Kidney epithelial cell (primary cell): ENCODE measurements at regions not wholly inside any gene's neighbourhood (a gene's known extent, or its start where the extent isn't known, plus 50 kb on each side); places are given as distances from the start of the nearest gene placed in this dataset.

Experiments used
- DNase-seq: peaks from one replicate; pipeline ENCODE4 v3.0.0-alpha.2; 2010; ENCODE audit warnings: low read depth
- H3K27me3 ChIP-seq: 2 replicates; pipeline ENCODE4 v1.6.0; 2011; ENCODE audit warnings: low read length; ENCODE audit not compliant: control insufficient read depth, insufficient read depth
- H3K36me3 ChIP-seq: 2 replicates; pipeline ENCODE4 v1.5.1; 2011; ENCODE audit warnings: low read length; ENCODE audit not compliant: control insufficient read depth, insufficient read depth
- H3K4me3 ChIP-seq: 2 replicates; pipeline ENCODE4 v1.5.1; 2011; ENCODE audit warnings: low read depth, mild to moderate bottlenecking, control low read depth, low read length
- CTCF ChIP-seq: IDR thresholded peaks from 2 replicates; pipeline ENCODE4 v1.5.1; 2011; ENCODE audit warnings: mild to moderate bottlenecking, moderate library complexity, low read length, control low read depth, inconsistent platforms; ENCODE audit not compliant: insufficient read depth, poor library complexity, severe bottlenecking

GRCh38 chr3:117109178-117109577, 399.6 kb downstream of the TUSC7 start:
- Histone ChIP-seq H3K27me3 (no peaks in the 10 kb centered on the region), H3K4me3 (no peak overlapping the region), H3K36me3 (no peaks in the 10 kb centered on the region)
- DNase-seq: no peak
- no peak for TF ChIP-seq CTCF

- H3K36me3 ChIP-seq: no peaks in the 10 kb centered on the region
- DNase-seq: no peak
- H3K27me3 ChIP-seq: no peaks in the 10 kb centered on the region
- no peak for TF ChIP-seq CTCF
- no peak overlapping the region for H3K4me3 ChIP-seq
Observed at GRCh38 chr3:117114517-117115265, 405.1 kb downstream of the TUSC7 start.

- no peak for DNase-seq
- Histone ChIP-seq H3K27me3 (no peaks in the 10 kb centered on the region), H3K36me3 (no peaks in the 10 kb centered on the region), H3K4me3 (no peak overlapping the region)
- no peak for TF ChIP-seq CTCF
Observed at GRCh38 chr3:117117188-117117936, 407.8 kb downstream of the TUSC7 start.

GRCh38 chr3:117118604-117119003, 409.0 kb downstream of the TUSC7 start:
- H3K36me3 ChIP-seq: no peaks in the 10 kb centered on the region
- H3K27me3 ChIP-seq: no peaks in the 10 kb centered on the region
- H3K4me3 ChIP-seq: no peak overlapping the region
- TF ChIP-seq CTCF: no peak
- DNase-seq: no peak

- Histone ChIP-seq H3K27me3 (no peaks in the 10 kb centered on the region), H3K36me3 (no peaks in the 10 kb centered on the region), H3K4me3 (no peak overlapping the region)
- no peak for DNase-seq
- no peak for TF ChIP-seq CTCF
Observed at GRCh38 chr3:117120014-117120413, 410.4 kb downstream of the TUSC7 start.

GRCh38 chr3:117122609-117123008, 413.0 kb downstream of the TUSC7 start:
- Histone ChIP-seq H3K4me3 (no peak overlapping the region), H3K27me3 (no peaks in the 10 kb centered on the region), H3K36me3 (no peaks in the 10 kb centered on the region)
- DNase-seq: no peak
- TF ChIP-seq CTCF: no peak
